RWPE1 (cell line): ENCODE measurements at regions not wholly inside any gene's neighbourhood (a gene's known extent, or its start where the extent isn't known, plus 50 kb on each side); places are given as distances from the start of the nearest gene placed in this dataset.
"Not testable (repeated sequence)": the region's sequence is repeated elsewhere in the genome, so short reads cannot be mapped to it uniquely, and the experiment has no call there.

Source experiments
- CTCF ChIA-PET: fragments of 350-600 bp; sonication (Branson Sonifier 250); formaldehyde crosslinking; extraction: SDS; loops from one replicate; lab custom pipeline; 2021; lab: Yijun Ruan, JAX
- POLR2A ChIA-PET: fragments of 400-600 bp; formaldehyde crosslinking; extraction: SDS; loops from one replicate; lab custom pipeline; 2020; ENCODE audit warnings: antibody characterized with exemption; ENCODE audit not compliant: low non-redundant PET; lab: Yijun Ruan, JAX
- DNase-seq: peaks from one replicate; pipeline ENCODE4 v3.0.0; 2012; ENCODE audit warnings: low spot score
- H3K27ac ChIP-seq: fragments of 450-650 bp; 2 replicates; pipeline ENCODE4 v1.5.1; 2017
- CTCF ChIP-seq: fragments of 450-650 bp; conservative IDR thresholded peaks from 2 replicates; pipeline ENCODE4 v1.5.1; 2017; ENCODE audit warnings: low read depth, mild to moderate bottlenecking

- TF ChIP-seq CTCF: no peak
- DNase-seq: no peak
- CTCF ChIA-PET: no interaction called here
- POLR2A ChIA-PET: no interaction called here
- H3K27ac ChIP-seq: no peak overlapping the region
Measured at GRCh38 chr2:85945172-85945571, 56.4 kb upstream of the ST3GAL5 start.

- ChIA-PET CTCF (no interaction called here), POLR2A (no interaction called here)
- no peak for TF ChIP-seq CTCF
- DNase-seq: no peak
- H3K27ac ChIP-seq: no peak overlapping the region
Measured at GRCh38 chr2:85942346-85942957, 53.7 kb upstream of the ST3GAL5 start.

- H3K27ac ChIP-seq, POLR2A ChIA-PET, CTCF ChIA-PET, DNase-seq: not testable (repeated sequence)
Measured at GRCh38 chr2:85941490-85941889, 52.7 kb upstream of the ST3GAL5 start.

- TF ChIP-seq CTCF: no peak
- ChIA-PET CTCF (interaction anchor here (0.6 kb wide), 1 partner anchor 477 kb away, joined by 3 read pairs; no protein-coding TSS in a partner anchor), POLR2A (no interaction called here)
Measured at GRCh38 chr2:85939131-85939530, 50.3 kb upstream of the ST3GAL5 start.

More at GRCh38 chr2:85939131-85939530, 50.3 kb upstream of the ST3GAL5 start:
- H3K27ac ChIP-seq: no peak overlapping the region
- DNase-seq: no peak
